ENCODE measurements at regions not wholly inside any gene's neighbourhood (a gene's known extent, or its start where the extent isn't known, plus 50 kb on each side); places are given as distances from the start of the nearest gene placed in this dataset.

DNA sequence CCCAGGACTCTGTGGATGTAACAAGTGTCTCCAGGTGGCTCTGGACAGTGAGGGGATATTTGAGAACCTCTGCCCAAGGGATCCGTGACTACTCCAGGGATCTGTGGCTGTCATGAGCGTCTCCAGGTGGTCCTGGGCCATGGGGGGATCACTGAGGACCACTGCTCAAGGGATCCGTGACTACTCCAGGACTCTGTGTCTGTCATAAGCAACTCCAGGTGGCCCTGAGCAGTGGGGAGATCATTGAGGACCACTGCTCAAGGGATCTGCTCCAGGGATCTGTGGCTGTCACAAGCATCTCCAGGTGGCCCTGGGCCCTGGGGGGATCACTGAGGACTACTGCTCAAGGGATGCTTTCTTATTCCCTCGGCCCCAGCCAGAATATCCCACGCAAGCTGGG is 133.2 kb upstream of the ADARB2 start:
- TF ChIP-seq, protein P1, sequence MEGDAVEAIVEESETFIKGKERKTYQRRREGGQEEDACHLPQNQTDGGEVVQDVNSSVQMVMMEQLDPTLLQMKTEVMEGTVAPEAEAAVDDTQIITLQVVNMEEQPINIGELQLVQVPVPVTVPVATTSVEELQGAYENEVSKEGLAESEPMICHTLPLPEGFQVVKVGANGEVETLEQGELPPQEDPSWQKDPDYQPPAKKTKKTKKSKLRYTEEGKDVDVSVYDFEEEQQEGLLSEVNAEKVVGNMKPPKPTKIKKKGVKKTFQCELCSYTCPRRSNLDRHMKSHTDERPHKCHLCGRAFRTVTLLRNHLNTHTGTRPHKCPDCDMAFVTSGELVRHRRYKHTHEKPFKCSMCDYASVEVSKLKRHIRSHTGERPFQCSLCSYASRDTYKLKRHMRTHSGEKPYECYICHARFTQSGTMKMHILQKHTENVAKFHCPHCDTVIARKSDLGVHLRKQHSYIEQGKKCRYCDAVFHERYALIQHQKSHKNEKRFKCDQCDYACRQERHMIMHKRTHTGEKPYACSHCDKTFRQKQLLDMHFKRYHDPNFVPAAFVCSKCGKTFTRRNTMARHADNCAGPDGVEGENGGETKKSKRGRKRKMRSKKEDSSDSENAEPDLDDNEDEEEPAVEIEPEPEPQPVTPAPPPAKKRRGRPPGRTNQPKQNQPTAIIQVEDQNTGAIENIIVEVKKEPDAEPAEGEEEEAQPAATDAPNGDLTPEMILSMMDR (IDR thresholded peaks at IDR 0.05; ENCODE audit: extremely low read depth, low read depth, low read length) = no peak

GRCh38 chr10:1869861-1870260 is 132.5 kb upstream of the ADARB2 start:
- Histone ChIP-seq H3K36me3 (ENCODE audit: insufficient read depth, low read length) (no peaks in the 10 kb centered on the region), H3K9me3 (ENCODE audit: low read depth, low read length) (peaks cover 2% of the 10 kb centered on the region), H3K4me2 (ENCODE audit: insufficient read depth, low read length) (no peak overlapping the region), H3K27ac (ENCODE audit: low read depth, low read length) (no peak overlapping the region), H4K20me1 (ENCODE audit: insufficient read depth, low read length) (no peaks in the 10 kb centered on the region), H3K27me3 (ENCODE audit: insufficient read depth, low read length) (no peaks in the 10 kb centered on the region), H3K79me2 (ENCODE audit: insufficient read depth, low read length) (no peaks in the 10 kb centered on the region), H3K4me3 (ENCODE audit: insufficient read depth, low read length) (no peak overlapping the region), H3K4me1 (ENCODE audit: insufficient read depth, low read length) (no peaks in the 10 kb centered on the region), H2AFZ (ENCODE audit: low read length) (no peak overlapping the region)
- no peak for DNase-seq (ENCODE audit: insufficient read length, low spot score, missing footprints)
- TF ChIP-seq, protein P1 (IDR thresholded peaks at IDR 0.05; ENCODE audit: extremely low read depth, low read depth, low read length) = no peak

More for the DNA sequence above, 133.2 kb upstream of the ADARB2 start:
- Histone ChIP-seq H3K79me2 (ENCODE audit: insufficient read depth, low read length) (no peaks in the 10 kb centered on the region), H3K9me3 (ENCODE audit: low read depth, low read length) (peaks cover 2% of the 10 kb centered on the region), H3K4me3 (ENCODE audit: insufficient read depth, low read length) (no peak overlapping the region), H3K4me2 (ENCODE audit: insufficient read depth, low read length) (no peak overlapping the region), H3K27ac (ENCODE audit: low read depth, low read length) (no peak overlapping the region), H2AFZ (ENCODE audit: low read length) (no peak overlapping the region), H4K20me1 (ENCODE audit: insufficient read depth, low read length) (no peaks in the 10 kb centered on the region), H3K36me3 (ENCODE audit: insufficient read depth, low read length) (no peaks in the 10 kb centered on the region), H3K4me1 (ENCODE audit: insufficient read depth, low read length) (no peaks in the 10 kb centered on the region), H3K27me3 (ENCODE audit: insufficient read depth, low read length) (no peaks in the 10 kb centered on the region)
- DNase-seq (ENCODE audit: insufficient read length, low spot score, missing footprints) = no peak

- no peak overlapping the region for H3K4me2 ChIP-seq (ENCODE audit: insufficient read depth, low read length)
- H3K27ac ChIP-seq (ENCODE audit: low read depth, low read length) = no peak overlapping the region
- no peak overlapping the region for H3K4me3 ChIP-seq (ENCODE audit: insufficient read depth, low read length)
- H3K9me3 ChIP-seq (ENCODE audit: low read depth, low read length) = no peaks in the 10 kb centered on the region
- H3K79me2 ChIP-seq (ENCODE audit: insufficient read depth, low read length) = no peaks in the 10 kb centered on the region
- TF ChIP-seq, protein P1 (IDR thresholded peaks at IDR 0.05; ENCODE audit: extremely low read depth, low read depth, low read length) = no peak
- no peak overlapping the region for H2AFZ ChIP-seq (ENCODE audit: low read length)
- no peaks in the 10 kb centered on the region for H4K20me1 ChIP-seq (ENCODE audit: insufficient read depth, low read length)
- H3K36me3 ChIP-seq (ENCODE audit: insufficient read depth, low read length) = no peaks in the 10 kb centered on the region
- no peaks in the 10 kb centered on the region for H3K27me3 ChIP-seq (ENCODE audit: insufficient read depth, low read length)
- no peaks in the 10 kb centered on the region for H3K4me1 ChIP-seq (ENCODE audit: insufficient read depth, low read length)
- no peak for DNase-seq (ENCODE audit: insufficient read length, low spot score, missing footprints)
These were observed 123.0 kb upstream of the ADARB2 start for GRCh38 chr10:1860351-1860750.

DNA sequence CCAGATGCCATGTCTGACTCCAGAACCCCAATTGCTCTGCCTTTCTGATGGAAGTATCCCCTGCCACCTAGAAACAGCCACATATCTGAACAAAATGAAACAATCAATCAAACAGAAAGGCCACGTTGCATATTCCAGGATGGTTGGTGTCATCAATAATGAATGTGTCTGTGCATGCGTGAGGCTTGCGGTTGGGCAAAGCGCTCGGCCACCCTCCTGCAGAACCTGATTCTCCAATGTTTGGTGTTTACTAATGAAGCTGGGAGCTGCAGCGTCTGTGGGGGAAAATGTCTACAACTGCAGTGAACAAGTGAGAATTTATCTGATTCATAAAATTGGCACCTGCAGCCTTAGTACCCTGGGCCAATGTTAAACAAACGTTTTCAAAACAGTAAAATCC is 121.2 kb upstream of the ADARB2 start:
- no peaks in the 10 kb centered on the region for H3K9me3 ChIP-seq (ENCODE audit: low read depth, low read length)
- H2AFZ ChIP-seq (ENCODE audit: low read length) = no peak overlapping the region
- no peak overlapping the region for H3K4me2 ChIP-seq (ENCODE audit: insufficient read depth, low read length)
- H3K79me2 ChIP-seq (ENCODE audit: insufficient read depth, low read length) = no peaks in the 10 kb centered on the region
- no peaks in the 10 kb centered on the region for H3K4me1 ChIP-seq (ENCODE audit: insufficient read depth, low read length)
- TF ChIP-seq, protein P1 (IDR thresholded peaks at IDR 0.05; ENCODE audit: extremely low read depth, low read depth, low read length) = no peak
- no peaks in the 10 kb centered on the region for H3K36me3 ChIP-seq (ENCODE audit: insufficient read depth, low read length)
- no peaks in the 10 kb centered on the region for H4K20me1 ChIP-seq (ENCODE audit: insufficient read depth, low read length)
- no peak overlapping the region for H3K27ac ChIP-seq (ENCODE audit: low read depth, low read length)
- no peaks in the 10 kb centered on the region for H3K27me3 ChIP-seq (ENCODE audit: insufficient read depth, low read length)
- no peak for DNase-seq (ENCODE audit: insufficient read length, low spot score, missing footprints)
- H3K4me3 ChIP-seq (ENCODE audit: insufficient read depth, low read length) = no peak overlapping the region

Data from osteoblast (primary cell).